Osteoblast (primary cell): ENCODE measurements at regions not wholly inside any gene's neighbourhood (a gene's known extent, or its start where the extent isn't known, plus 50 kb on each side); places are given as distances from the start of the nearest gene placed in this dataset.
"Not testable (repeated sequence)": the region's sequence is repeated elsewhere in the genome, so short reads cannot be mapped to it uniquely, and the experiment has no call there.

Experiments
- DNase-seq: peaks from one replicate; pipeline ENCODE4 v3.0.0; 2011; ENCODE audit warnings: low spot score, mixed read lengths; ENCODE audit not compliant: insufficient read length; ENCODE audit errors: missing footprints
- H2AFZ ChIP-seq: 2 replicates; pipeline ENCODE4 v1.6.0; 2011; ENCODE audit warnings: mild to moderate bottlenecking, low read length
- H3K27ac ChIP-seq: 2 replicates; pipeline ENCODE4 v1.5.1; 2011; ENCODE audit warnings: mild to moderate bottlenecking, low read depth, low read length, moderate library complexity
- H3K27me3 ChIP-seq: 2 replicates; pipeline ENCODE4 v1.6.0; 2012; ENCODE audit warnings: mild to moderate bottlenecking, control low read depth, inconsistent platforms, low read length, moderate library complexity; ENCODE audit not compliant: insufficient read depth
- H3K36me3 ChIP-seq: 2 replicates; pipeline ENCODE4 v1.5.1; 2011; ENCODE audit warnings: mild to moderate bottlenecking, low read length, control low read depth, moderate library complexity; ENCODE audit not compliant: insufficient read depth
- H3K4me1 ChIP-seq: 2 replicates; pipeline ENCODE4 v1.5.1; 2011; ENCODE audit warnings: mild to moderate bottlenecking, low read length, control low read depth, moderate library complexity; ENCODE audit not compliant: insufficient read depth
- H3K4me2 ChIP-seq: 2 replicates; pipeline ENCODE4 v1.6.0; 2011; ENCODE audit warnings: mild to moderate bottlenecking, low read length; ENCODE audit not compliant: insufficient read depth
- H3K4me3 ChIP-seq: fragments of 200-600 bp; sonication (generic); 3 replicates; pipeline ENCODE4 v1.5.1; 2012; ENCODE audit warnings: mild to moderate bottlenecking, low read length, inconsistent platforms; ENCODE audit not compliant: insufficient read depth
- H3K79me2 ChIP-seq: 2 replicates; pipeline ENCODE4 v1.6.0; 2012; ENCODE audit warnings: mild to moderate bottlenecking, low read length, control low read depth, inconsistent platforms; ENCODE audit not compliant: insufficient read depth
- H3K9me3 ChIP-seq: 2 replicates; pipeline ENCODE4 v1.5.1; 2011; ENCODE audit warnings: low read depth, low read length, control low read depth
- H4K20me1 ChIP-seq: 2 replicates; pipeline ENCODE4 v1.6.0; 2012; ENCODE audit warnings: mild to moderate bottlenecking, low read length, control low read depth; ENCODE audit not compliant: insufficient read depth
- TF ChIP-seq, protein P1 (sequence below): IDR thresholded peaks from 2 replicates; pipeline ENCODE4 v1.5.1; 2011; ENCODE audit warnings: mild to moderate bottlenecking, low read depth, low read length, moderate library complexity; ENCODE audit errors: extremely low read depth

- no peaks in the 10 kb centered on the region for H3K4me1 ChIP-seq
- no peak overlapping the region for H3K27ac ChIP-seq
- H3K79me2 ChIP-seq: no peaks in the 10 kb centered on the region
- no peak for DNase-seq
- no peaks in the 10 kb centered on the region for H3K27me3 ChIP-seq
- TF ChIP-seq, protein P1, sequence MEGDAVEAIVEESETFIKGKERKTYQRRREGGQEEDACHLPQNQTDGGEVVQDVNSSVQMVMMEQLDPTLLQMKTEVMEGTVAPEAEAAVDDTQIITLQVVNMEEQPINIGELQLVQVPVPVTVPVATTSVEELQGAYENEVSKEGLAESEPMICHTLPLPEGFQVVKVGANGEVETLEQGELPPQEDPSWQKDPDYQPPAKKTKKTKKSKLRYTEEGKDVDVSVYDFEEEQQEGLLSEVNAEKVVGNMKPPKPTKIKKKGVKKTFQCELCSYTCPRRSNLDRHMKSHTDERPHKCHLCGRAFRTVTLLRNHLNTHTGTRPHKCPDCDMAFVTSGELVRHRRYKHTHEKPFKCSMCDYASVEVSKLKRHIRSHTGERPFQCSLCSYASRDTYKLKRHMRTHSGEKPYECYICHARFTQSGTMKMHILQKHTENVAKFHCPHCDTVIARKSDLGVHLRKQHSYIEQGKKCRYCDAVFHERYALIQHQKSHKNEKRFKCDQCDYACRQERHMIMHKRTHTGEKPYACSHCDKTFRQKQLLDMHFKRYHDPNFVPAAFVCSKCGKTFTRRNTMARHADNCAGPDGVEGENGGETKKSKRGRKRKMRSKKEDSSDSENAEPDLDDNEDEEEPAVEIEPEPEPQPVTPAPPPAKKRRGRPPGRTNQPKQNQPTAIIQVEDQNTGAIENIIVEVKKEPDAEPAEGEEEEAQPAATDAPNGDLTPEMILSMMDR: no peak
- H3K4me3 ChIP-seq: no peak overlapping the region
- no peaks in the 10 kb centered on the region for H4K20me1 ChIP-seq
- H3K9me3 ChIP-seq: no peaks in the 10 kb centered on the region
- H3K4me2 ChIP-seq: no peak overlapping the region
- no peak overlapping the region for H2AFZ ChIP-seq
- H3K36me3 ChIP-seq: no peaks in the 10 kb centered on the region
Observed at GRCh38 chr2:241984658-241985057, 115.1 kb downstream of the RTP5 start.

- H3K9me3 ChIP-seq, H3K4me2 ChIP-seq, H3K27ac ChIP-seq, H2AFZ ChIP-seq, H3K36me3 ChIP-seq, DNase-seq, H3K4me1 ChIP-seq, H3K79me2 ChIP-seq, H3K27me3 ChIP-seq, H4K20me1 ChIP-seq, H3K4me3 ChIP-seq: not testable (repeated sequence)
Observed at GRCh38 chr2:241985161-241985985, 115.8 kb downstream of the RTP5 start.

DNA sequence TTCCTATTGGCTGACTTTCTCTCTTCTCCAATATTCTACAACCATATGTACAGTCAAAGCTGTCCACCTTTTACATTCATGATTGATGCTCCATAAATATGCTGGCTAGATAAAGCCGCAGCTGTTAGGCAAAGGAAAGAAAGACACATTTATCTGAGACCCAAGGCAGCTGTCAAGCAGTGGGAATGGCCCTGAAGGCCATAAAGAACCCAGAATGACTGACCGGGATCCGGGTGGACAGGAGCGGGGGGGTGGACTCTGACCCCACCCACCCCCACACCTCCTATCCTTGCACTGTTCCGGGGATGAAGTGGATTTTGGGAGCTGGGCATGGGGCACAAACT is 116.4 kb downstream of the RTP5 start:
- no peaks in the 10 kb centered on the region for H3K27me3 ChIP-seq
- no peaks in the 10 kb centered on the region for H3K36me3 ChIP-seq
- no peak overlapping the region for H3K4me3 ChIP-seq
- H3K9me3 ChIP-seq: no peaks in the 10 kb centered on the region
- H3K27ac ChIP-seq: no peak overlapping the region
- no peaks in the 10 kb centered on the region for H4K20me1 ChIP-seq
- H3K4me2 ChIP-seq: no peak overlapping the region
- TF ChIP-seq, protein P1: no peak
- no peak overlapping the region for H2AFZ ChIP-seq
- DNase-seq: no peak
- H3K4me1 ChIP-seq: no peaks in the 10 kb centered on the region
- no peaks in the 10 kb centered on the region for H3K79me2 ChIP-seq

- no peaks in the 10 kb centered on the region for H4K20me1 ChIP-seq
- H3K4me2 ChIP-seq: no peak overlapping the region
- no peak for DNase-seq
- H3K36me3 ChIP-seq: no peaks in the 10 kb centered on the region
- H3K27me3 ChIP-seq: no peaks in the 10 kb centered on the region
- H2AFZ ChIP-seq: no peak overlapping the region
- no peak overlapping the region for H3K27ac ChIP-seq
- H3K79me2 ChIP-seq: no peaks in the 10 kb centered on the region
- no peak overlapping the region for H3K4me3 ChIP-seq
- TF ChIP-seq, protein P1: no peak
- no peaks in the 10 kb centered on the region for H3K4me1 ChIP-seq
- no peaks in the 10 kb centered on the region for H3K9me3 ChIP-seq
Observed at GRCh38 chr2:241986836-241987641, 117.5 kb downstream of the RTP5 start.
